Lower leg skin (tissue), 3 donors: ENCODE measurements at regions not wholly inside any gene's neighbourhood (a gene's known extent, or its start where the extent isn't known, plus 50 kb on each side); places are given as distances from the start of the nearest gene placed in this dataset.
"Not testable (repeated sequence)": the region's sequence is repeated elsewhere in the genome, so short reads cannot be mapped to it uniquely, and the experiment has no call there.

ENCODE experiments used
- POLR2A ChIP-seq, 2 donors: fragments of 450-650 bp; IDR thresholded peaks; one replicate each; pipeline ENCODE4 v1.6.1; 2016 to 2017; ENCODE audit warnings: antibody characterized with exemption in 2 of 2, mild to moderate bottlenecking in 1 of 2, moderate library complexity in 1 of 2
- TF ChIP-seq, protein P1 (sequence below), 3 donors: fragments of 450-650 bp; IDR thresholded peaks; one replicate each; pipeline ENCODE4 v1.5.1; 2016; ENCODE audit warnings: antibody characterized with exemption in 3 of 3, mild to moderate bottlenecking in 3 of 3, moderate library complexity in 2 of 3

DNA sequence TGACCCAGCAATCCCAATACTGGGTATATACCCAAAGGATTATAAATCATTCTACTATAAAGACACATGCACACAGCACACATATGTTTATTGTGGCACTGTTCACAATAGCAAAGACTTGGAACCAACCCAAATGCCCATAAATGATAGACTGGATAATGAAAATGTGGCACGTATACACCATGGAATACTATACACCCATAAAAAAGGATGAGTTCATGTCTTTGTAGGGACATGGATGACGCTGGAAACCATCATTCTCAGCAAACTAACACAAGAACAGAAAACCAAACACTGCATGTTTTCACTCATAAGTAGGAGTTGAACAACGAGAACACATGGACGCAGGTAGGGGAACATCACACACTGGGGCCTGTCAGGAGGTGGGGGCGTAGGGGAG, 159.3 kb upstream of the EXOC2 start:
- TF ChIP-seq, protein P1, sequence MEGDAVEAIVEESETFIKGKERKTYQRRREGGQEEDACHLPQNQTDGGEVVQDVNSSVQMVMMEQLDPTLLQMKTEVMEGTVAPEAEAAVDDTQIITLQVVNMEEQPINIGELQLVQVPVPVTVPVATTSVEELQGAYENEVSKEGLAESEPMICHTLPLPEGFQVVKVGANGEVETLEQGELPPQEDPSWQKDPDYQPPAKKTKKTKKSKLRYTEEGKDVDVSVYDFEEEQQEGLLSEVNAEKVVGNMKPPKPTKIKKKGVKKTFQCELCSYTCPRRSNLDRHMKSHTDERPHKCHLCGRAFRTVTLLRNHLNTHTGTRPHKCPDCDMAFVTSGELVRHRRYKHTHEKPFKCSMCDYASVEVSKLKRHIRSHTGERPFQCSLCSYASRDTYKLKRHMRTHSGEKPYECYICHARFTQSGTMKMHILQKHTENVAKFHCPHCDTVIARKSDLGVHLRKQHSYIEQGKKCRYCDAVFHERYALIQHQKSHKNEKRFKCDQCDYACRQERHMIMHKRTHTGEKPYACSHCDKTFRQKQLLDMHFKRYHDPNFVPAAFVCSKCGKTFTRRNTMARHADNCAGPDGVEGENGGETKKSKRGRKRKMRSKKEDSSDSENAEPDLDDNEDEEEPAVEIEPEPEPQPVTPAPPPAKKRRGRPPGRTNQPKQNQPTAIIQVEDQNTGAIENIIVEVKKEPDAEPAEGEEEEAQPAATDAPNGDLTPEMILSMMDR (IDR thresholded peaks at IDR 0.05): not testable (repeated sequence)
- not testable (repeated sequence) for TF ChIP-seq POLR2A (IDR thresholded peaks at IDR 0.05)
